Stimulated activated CD4-positive, alpha-beta T cell treated with anti-CD3 and anti-CD28 coated beads, Interleukin-2, amount 100 ng/mL, for 48 hours (primary cell): ENCODE measurements at regions not wholly inside any gene's neighbourhood (a gene's known extent, or its start where the extent isn't known, plus 50 kb on each side); places are given as distances from the start of the nearest gene placed in this dataset.
"Not testable (repeated sequence)": the region's sequence is repeated elsewhere in the genome, so short reads cannot be mapped to it uniquely, and the experiment has no call there.

Experiments used
- DNase-seq, 2 donors: peaks; one replicate each; pipeline ENCODE4 v3.0.0-alpha.2; 2020

DNA sequence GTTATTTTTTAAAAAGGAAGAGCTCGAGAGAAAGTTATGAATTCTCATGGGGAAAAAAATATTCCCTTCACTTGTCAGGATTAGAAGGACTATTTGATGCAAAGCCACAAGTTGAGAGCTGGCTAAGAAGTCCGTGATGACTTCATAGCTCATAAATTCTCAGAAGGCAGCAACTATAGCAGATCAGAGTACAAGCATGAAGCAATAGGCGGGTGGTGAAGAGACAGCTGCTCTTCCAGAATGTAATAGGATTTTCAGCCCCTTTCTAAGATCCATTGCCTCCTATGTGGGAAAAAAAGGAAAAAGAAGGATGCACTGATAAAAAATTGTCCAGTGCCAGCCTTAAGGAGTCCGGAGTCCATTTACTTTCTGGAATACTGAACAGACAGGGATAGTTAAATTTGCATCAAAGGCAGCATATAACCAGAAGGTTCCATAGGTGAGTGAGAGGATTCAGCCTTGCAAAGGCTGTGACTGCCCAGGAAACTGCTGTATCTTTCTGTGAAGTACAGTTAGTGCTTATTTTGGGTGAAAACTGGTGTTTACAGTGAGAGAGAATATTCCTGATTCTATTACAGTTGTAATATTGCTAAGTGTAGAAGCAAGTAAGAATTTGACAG is 929.5 kb upstream of the ALCAM start:
- DNase-seq = no peak

DNA sequence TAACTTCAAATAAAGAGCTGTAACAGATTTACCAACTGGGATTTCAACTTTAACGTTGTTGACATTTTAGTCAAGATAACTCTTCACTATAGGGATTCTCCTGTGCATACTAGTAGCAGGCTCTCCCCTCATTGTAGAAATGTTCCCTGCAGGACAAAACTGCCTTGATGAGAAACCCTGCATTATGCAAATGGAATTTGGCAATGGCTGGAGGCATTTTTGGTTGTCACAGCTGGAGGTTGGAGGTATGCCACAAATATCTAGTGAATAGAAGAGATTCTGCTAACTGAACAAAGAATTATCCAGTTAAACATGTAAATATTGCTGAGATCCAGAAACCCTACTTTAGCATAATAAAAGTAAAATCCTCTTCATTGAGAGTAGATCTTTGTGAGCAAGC is 928.8 kb upstream of the ALCAM start:
- DNase-seq = no peak

DNA sequence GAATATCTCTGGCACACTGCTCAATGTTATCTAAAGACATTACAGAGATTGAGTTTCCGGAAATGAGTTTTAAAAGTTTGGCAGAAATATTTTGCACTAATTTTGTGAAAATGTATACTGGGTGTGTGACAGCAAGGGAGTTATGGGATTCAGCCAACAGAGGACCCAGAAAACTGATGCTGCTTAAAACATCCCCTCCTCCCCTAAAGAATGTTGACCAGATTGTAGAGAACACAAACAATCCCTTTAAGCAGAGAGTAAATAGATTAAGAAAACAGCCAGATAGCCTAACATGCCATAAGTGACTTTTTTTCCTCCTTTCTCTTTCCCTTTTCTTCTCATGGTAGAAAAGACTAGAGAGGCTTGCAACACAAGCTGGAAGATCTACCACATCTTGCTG is 928.0 kb upstream of the ALCAM start:
- DNase-seq = no peak

DNA sequence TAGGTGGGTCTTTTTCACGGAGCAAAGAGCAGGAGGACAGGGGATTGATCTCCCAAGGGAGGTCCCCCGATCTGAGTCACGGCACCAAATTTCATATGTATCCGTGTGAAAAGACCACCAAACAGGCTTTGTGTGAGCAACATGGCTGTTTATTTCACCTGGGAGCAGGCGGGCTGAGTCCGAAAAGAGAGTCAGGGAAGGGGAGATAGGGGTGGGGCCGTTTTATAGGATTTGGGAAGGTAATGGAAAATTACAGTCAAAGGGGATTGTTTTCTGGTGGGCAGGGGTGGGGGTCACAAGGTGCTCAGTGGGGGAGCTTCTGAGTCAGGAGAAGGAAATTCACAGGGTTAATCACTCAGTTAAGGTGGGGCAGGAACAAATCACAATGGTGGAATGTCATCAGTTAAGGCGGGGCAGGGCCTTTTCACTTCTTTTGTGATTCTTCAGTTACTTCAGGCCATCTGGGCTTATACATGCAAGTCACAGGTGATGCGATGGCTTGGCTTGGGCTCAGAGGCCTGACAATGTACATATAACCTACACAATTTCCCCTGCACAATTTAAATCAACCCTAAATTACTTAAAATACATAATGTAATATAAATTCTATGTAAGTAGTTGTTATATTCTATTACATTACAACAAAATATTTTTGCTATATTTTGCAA is 921.3 kb upstream of the ALCAM start:
- DNase-seq = not testable (repeated sequence)

DNA sequence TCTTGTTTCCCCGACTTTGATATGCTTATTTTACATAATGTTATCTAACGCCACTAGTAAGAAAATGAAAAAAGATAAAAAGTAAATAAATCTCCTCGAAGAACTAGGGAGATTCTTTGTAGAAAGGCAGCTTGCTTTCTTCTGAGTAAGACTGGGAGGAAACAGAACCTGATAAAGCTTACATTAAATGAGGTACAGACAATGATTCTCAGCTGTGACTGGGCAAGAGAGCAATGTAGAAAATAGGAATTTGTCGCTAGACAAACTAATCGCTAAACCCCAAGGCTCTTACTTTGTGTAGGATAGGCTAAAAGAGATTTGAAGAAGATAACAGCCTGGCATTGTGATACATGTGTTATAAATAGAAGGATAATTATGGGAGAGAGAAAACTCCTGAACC is 919.0 kb upstream of the ALCAM start:
- DNase-seq = no peak

DNA sequence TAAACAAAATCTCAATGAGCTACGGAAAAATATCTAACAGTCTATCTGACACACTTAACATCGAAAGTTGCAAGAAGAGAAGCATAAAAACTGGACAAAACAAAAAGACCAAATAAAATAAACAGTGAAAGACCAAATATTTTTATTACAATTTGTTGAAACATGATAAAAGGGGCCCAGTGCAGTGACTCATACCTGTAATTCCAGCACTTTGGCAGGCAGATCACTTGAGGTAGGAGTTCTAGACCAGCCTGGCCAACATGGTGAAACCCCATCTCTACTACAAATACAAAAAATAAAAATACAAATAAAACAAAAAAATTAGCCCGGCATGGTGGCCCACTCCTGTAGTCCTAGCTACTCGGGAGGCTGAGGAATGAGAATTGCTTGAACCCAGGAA is 914.0 kb upstream of the ALCAM start:
- no peak for DNase-seq

DNA sequence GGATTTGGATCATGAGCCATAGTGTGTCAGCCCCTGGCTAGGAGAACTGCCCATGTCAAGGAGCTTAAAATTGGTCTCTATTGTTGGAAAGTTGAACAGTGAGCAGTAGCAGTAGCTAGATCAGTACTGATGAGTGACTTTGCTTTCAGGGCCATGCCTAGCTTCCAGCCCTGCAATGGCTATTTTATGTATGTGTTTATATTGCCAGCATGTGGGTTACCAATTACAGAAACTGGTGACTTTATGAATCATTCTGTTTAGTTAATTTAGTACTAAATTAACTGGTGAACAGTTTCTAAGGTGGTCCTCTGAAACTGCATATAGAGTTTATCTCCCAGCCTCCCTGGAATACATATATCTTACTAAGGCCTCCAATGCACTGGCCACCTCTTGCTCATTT is 908.1 kb upstream of the ALCAM start:
- DNase-seq = no peak

DNA sequence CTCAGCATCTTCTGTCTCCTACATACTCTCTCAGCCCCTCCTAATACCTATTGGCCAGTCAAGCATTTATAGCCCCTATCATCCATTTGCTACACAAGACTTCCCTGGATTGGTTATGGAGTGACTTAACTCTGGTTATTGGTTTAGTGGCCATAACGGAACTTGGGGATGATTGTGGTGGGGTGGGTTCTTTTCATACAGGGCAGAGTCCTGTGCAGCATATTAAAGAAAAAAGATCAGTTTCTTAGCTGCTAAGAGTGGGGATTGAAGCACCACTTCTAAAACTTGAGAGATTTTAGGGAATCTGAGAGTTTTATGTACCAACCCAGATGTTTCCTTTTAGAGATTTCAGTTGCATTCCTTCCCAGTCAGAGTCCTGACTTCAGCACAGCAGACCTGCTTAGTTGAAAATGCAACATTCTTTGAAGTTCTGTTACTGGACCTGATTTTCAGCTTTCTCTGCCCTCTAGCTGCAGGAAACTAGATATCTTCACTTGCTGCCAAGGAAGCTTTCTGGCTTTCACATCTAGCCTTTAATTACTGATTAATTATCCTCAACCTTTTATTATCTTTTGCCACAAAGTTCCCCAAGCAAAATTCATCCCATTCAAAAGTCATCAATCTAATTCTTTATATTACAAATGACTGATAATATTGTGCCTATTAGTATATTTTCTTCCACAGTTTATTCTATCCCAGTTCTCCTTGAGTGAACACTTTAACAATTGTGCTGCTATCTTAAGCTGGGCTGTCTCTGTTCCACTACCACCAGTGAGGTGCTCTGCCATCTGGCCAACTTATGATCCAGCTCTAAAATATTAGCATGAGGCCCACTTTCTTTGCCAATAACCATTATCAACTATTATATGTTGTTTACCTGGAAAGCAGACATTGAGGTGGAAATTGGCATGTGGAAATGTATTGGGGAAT is 906.0 kb upstream of the ALCAM start:
- DNase-seq = no peak

DNA sequence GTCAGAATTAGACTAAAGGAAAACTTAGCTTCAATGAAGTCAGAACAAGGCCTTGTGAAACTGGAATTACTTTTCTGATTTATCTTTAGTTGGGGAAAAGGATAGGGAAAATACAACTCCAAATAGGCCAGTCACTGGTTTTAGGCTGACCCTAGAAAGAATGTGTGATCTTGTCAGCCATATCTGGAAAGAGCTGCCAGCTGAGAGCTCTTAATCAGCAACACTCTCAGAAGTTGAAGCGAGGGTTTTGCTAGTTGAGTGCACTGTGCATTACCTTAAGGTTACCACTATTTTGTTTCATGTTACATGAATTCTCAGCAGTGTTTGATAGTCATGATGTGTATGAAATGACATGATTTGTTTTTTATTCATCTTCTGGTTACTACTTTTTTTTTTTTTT is 905.3 kb upstream of the ALCAM start:
- no peak for DNase-seq

DNA sequence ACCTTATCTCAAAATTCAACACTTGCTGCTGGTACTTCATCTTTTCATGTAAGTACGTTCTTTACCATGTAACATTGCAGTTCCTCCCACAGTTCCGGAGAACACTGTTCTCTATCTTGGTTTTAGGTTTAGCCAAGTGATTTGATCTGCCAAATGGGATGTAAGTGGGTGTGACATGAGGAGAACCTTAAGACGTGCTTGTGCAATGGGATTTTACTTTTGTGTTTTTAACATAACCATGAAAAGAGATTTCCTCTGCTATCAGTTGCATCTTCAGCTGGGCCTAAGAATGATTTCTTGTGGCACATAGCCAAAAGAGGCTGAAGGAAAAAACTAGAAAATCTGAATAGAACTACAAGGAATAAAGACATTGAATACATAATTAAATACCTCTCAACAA is 894.5 kb upstream of the ALCAM start:
- no peak for DNase-seq

DNA sequence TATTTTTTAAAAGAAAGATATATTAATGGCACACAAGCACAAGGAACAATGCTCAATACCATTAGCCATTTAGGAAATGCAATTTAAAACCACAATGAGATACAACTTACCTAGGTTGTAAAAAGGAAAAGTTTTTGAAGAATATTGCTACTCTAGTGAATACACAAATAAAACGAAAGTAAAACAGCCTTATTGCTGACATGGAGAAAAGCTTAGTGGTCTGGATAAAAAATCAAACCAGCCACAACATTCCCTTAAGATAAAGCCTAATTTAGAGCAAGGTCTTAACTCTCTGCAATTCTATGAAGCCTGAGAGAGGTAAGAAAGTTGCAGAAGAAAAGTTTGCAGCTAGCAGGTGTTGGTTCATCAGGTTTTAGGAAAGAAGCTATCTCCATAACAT is 892.7 kb upstream of the ALCAM start:
- DNase-seq = no peak

DNA sequence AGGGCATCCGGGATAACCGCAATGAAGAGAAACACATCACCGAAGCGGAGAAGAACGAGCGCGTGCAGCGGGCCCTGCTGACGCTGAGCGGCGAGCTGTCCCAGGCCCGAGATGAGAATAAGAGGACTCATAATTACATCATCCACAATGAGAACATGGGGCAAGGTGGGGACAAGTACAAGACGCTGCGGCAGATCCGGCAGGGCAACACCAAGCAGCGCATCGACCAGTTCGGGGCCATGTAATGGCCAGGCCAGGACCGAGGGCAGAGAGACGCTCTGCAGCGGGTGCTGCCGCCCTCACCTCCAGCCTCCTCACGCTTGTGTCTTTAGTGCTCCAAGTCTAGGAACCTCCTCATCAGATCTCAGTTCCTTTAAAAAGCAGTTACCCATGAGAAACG is 863.7 kb upstream of the ALCAM start:
- DNase-seq = no peak

DNA sequence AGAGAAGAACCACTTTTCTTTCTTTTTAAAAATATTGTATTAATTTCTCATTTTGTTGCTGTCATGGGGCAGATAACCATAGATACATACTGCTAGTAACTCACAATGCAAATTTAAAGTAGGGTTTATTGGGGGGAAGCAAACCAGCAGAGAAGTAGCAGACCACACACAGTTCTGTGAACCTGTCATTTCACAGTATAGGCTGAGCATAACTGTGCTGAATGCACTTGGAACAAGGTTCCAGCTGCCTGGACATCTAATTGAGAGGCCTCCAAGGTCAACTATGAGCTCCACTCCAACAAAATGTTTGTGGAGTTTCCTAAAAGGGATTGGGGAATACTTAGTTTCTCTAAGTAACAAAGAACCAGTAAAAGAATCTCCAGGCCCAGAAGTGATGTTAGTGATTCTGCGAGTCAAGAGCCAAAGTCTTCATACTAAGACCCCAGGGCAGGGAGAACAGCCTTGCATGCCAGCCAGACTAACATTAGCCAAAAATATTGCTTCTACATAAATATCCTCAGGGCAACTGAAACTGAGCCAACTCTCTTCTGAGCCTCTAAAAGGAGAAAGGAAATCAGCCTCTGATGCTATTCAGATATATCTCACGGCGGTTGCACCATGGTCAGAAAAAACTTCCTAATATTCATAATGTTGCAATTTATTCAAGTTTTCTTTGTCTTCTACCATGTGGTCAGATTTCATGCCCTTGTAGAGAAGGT is 856.4 kb upstream of the ALCAM start:
- DNase-seq = no peak

DNA sequence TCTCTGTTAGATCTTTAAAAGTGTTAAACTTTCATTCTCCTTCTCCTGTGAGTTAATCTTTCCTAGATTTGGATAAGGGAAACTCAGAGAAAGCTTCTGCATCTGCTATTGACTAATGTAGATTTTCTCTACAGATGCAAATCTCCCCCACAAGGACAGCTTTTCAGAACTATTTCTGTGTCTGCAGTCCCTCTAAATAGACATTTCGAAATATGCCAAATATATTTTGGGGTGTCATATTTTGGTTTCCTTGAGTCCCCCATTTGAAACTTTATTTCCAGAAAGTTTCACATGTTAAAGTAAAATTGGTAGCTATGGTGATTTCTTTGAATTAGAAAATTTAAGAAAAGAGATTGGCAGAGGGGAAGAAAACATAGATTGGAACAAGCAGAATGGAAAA is 852.3 kb upstream of the ALCAM start:
- no peak for DNase-seq

DNA sequence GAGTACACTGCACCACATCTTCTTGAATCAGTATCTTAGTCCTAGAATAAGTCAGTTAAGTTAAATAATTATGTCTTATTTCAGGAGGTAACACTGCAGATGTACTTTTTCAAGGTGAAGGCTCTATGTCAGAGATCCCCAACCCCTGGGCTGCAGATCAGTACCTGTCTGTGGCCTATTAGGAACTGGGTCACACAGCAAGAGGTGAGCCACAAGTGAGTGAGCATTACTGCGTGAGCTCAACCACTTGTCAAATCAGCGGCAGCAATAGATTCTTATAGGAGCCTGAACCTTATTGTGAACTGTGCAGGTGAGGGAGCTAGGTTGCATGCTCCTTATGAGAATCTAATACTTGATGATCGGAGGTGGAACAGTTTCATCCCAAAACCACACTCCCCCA is 851.9 kb upstream of the ALCAM start:
- no peak for DNase-seq

DNA sequence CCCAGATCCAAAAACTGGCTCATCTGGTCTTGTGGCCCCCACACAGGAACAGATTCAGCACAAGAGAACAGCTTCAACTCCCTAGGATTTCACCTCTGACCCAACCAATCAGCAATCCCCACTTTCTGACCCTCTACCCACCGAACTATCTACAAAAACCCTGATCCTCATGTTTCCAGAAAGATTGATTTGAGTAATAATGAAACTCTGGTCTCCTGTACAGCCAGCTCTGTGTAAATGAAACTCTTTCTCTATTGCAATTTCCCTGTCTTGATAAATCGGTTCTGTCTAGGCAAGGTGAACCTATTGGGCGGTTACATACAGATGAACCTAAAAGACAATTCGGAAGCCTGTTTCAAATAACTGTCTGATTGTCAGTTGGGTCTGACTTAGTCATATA is 847.6 kb upstream of the ALCAM start:
- DNase-seq = no peak

DNA sequence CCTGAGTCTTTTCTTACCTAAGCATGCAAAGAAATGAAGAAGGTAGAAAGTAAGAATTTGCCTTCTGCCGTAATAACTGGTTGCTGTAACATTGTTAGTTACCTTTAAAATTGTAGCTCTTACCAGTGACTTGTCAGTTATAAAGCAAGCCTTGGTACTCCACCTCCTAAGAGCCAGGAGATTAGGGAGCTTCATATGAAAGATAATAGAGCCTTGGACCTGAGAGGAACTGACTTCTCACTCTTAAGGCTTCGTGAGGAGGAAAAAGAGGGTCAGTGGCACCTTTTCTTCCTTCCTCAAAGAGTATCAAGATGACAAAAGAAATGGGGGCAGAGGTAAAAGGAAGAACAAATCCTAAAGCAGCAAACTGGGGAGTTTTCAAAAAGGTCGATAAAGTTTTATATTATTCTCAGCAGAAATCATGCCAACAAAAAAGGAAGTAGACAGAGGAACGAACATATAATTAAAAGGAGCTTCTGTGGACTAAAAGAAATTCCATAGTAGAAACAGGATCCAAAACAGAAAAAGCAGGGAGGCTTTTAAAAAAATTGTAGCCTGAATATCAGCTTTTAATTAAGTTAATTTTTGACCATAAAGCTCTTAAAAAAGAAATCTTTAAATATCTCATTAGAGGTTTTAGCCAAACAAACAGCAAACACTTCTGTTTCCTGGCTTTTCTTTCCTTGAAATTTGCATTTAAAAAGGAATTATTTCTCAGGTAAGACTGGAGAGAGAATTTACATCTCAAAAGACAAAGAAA is 847.1 kb upstream of the ALCAM start:
- DNase-seq = no peak

DNA sequence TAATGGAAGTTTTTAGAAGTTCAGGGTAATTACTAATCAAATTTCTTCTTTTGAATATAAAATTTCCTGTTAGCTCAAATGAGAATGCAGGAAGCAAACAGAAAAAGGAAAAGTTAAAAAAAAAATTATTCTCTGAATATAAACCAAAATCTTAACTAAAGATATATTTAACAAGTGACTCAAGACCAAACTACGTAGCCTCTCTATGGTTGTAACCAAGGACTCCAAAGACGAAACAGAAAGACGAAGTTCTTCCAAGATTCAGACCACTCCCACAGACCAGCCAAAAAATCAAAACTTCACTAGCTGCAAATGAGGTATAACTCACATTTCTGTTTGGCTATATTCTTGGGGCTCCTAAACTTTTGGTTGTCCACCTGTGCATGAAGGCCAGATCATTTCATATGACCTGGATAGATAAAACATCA is 846.5 kb upstream of the ALCAM start:
- no peak for DNase-seq

DNA sequence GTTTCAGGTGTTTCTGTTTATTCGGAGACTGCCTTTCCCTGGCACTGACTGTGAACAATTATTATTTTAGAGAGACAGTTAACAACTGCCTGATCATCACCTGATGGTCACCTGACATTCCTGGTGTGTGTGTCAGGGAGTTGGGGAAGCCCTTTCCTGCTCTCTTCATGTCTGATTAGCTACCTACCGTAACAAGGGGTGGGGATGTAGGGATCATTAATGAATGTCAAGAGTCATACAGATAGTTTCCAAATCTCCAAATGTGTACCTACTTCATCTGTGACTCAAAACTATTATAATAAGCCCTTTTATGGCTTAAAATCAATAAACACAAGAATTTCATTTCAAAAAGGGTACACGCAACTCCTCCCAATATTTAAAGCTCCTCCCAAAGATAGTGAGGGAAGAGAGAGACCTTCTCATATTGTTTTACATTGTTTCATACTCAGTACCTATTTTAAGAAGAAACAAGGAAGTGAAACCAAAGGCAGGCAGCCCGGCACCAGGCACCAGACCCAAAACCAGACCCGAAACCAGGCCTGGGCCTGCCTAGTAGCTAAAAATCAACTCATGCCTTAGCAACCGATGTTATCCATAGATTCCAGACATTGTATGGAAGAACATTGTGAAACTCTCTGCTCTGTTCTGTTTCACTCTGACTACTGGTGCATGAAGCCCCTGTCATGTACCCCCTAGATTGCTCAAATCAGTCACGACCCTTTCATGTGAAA is 844.9 kb upstream of the ALCAM start:
- no peak for DNase-seq

DNA sequence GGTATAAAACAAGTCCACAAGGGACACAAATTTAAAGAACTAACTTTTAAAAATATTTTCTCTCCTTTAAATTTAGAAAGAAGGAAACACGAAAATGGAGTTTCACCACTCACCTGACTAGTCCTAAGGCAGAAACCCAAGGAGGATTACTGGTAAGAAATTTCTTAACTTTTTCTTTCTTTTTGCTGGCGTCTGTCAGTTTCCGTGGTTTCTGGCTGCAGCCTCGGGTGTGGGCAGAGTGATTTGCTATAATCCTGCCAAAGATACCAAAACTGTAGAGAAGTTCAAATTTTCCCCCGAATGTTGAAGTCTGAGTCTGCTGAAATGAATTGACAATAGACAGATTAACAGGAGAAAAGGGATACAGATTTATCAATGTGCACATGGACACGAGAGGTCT is 843.6 kb upstream of the ALCAM start:
- no peak for DNase-seq

DNA sequence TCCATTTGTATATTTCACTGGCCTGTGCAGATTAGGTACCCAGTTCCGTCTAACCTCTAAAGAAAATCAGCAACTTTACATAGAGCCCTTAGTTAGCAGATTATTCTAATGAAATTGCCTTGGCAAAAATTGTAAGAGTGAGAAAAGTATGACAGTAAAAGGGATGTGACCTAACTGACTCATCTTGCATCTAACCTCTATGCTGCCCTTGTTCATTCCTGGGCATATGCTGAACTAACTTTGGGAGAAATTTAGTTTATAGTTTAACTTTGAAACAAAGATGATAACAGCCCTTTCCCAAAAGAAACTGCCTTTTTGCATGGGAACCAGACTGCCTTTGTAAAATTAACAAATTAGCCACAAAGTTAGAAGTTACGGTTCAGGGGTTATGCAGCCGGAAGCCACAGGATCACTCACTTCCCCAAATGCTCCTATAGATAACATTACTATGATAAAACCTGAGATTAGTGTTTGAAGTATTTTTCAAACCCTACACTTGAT is 839.8 kb upstream of the ALCAM start:
- DNase-seq = no peak

DNA sequence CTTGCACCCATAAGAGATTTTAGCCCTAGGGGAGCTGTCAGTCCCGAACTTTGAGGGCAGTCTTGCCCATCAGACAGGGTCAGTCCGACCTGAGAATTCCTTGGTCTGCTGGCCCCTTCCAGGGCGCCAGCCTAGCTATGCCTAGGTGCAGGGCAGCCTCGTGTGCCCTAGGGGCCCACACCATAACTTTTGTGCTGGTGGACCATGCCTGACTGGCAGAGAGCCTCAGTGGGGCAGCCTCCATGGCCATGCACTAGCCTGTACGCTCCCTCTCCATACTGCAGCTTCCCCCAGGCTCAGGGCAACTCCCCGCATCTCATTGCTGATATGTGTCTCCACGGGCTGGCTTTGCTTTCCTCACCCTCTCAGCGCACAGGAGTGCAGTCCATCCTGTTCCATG is 835.8 kb upstream of the ALCAM start:
- DNase-seq = no peak
